WERI-Rb-1 (cell line): ENCODE measurements at regions not wholly inside any gene's neighbourhood (a gene's known extent, or its start where the extent isn't known, plus 50 kb on each side); places are given as distances from the start of the nearest gene placed in this dataset.

Source experiments
- DNase-seq: peaks from one replicate; pipeline ENCODE4 v3.0.0-alpha.2; 2020
- H3K27ac ChIP-seq: fragments of 250-450 bp; sonication (Bioruptor Pico); 2 replicates; pipeline ENCODE4 v1.5.1; 2020; ENCODE audit warnings: mild to moderate bottlenecking, moderate library complexity
- H3K27me3 ChIP-seq: fragments of 250-450 bp; sonication (Bioruptor Pico); 2 replicates; pipeline ENCODE4 v1.5.1; 2021; ENCODE audit warnings: mild to moderate bottlenecking, low read depth, moderate library complexity; ENCODE audit not compliant: insufficient read depth, severe bottlenecking
- H3K36me3 ChIP-seq: fragments of 250-450 bp; sonication (Bioruptor Pico); 2 replicates; pipeline ENCODE4 v1.5.1; 2020; ENCODE audit warnings: mild to moderate bottlenecking, moderate library complexity
- H3K4me3 ChIP-seq: 2 replicates; pipeline ENCODE4 v1.5.1; 2011; ENCODE audit warnings: low read depth, mild to moderate bottlenecking, control low read depth, low read length
- H3K9me3 ChIP-seq: fragments of 250-450 bp; sonication (Bioruptor Pico); 2 replicates; pipeline ENCODE4 v1.5.1; 2021; ENCODE audit warnings: mild to moderate bottlenecking, moderate library complexity; ENCODE audit not compliant: severe bottlenecking
- CTCF ChIP-seq: IDR thresholded peaks from 2 replicates; pipeline ENCODE4 v1.5.1; 2011; ENCODE audit warnings: low read depth, mild to moderate bottlenecking, control low read depth, inconsistent platforms, low read length

- no peak for DNase-seq
- peak overlapping the region; percentile 36; the same call in 1 of the 2 replicates for H3K27ac ChIP-seq
- no peaks in the 10 kb centered on the region for H3K36me3 ChIP-seq
- H3K27me3 ChIP-seq, result no peaks in the 10 kb centered on the region
- no peak for TF ChIP-seq CTCF
- peaks cover 1% of the 10 kb centered on the region for H3K9me3 ChIP-seq
- H3K4me3 ChIP-seq, result no peak overlapping the region
Observed at GRCh38 chr1:36721261-36721660, 238.5 kb upstream of the CSF3R start.

GRCh38 chr1:36717431-36717830 is 234.7 kb upstream of the CSF3R start:
- H3K36me3 ChIP-seq, result no peaks in the 10 kb centered on the region
- H3K27me3 ChIP-seq, result no peaks in the 10 kb centered on the region
- no peak overlapping the region for H3K4me3 ChIP-seq
- peak overlapping the region; percentile 89 for H3K27ac ChIP-seq
- H3K9me3 ChIP-seq, result no peaks in the 10 kb centered on the region
- DNase-seq, result no peak
- no peak for TF ChIP-seq CTCF

GRCh38 chr1:36715797-36716196 is 233.1 kb upstream of the CSF3R start:
- peak; percentile 66 for DNase-seq
- Histone ChIP-seq H3K27ac (peak overlapping the region; percentile 89), H3K36me3 (no peaks in the 10 kb centered on the region), H3K27me3 (no peaks in the 10 kb centered on the region), H3K4me3 (peak overlapping the region; percentile 23), H3K9me3 (no peaks in the 10 kb centered on the region)
- no peak for TF ChIP-seq CTCF

- TF ChIP-seq CTCF, result no peak
- Histone ChIP-seq H3K9me3 (no peaks in the 10 kb centered on the region), H3K4me3 (peak overlapping the region; percentile 17), H3K27me3 (no peaks in the 10 kb centered on the region), H3K27ac (peak overlapping the region; percentile 89; the same call in 1 of the 2 replicates), H3K36me3 (peaks cover under 1% of the 10 kb centered on the region)
- no peak for DNase-seq
Observed at GRCh38 chr1:36714301-36714700, 231.6 kb upstream of the CSF3R start.

GRCh38 chr1:36711480-36711879 is 228.8 kb upstream of the CSF3R start:
- Histone ChIP-seq H3K4me3 (no peak overlapping the region), H3K9me3 (no peaks in the 10 kb centered on the region), H3K36me3 (peaks cover 8% of the 10 kb centered on the region), H3K27ac (peak overlapping the region; percentile 95), H3K27me3 (no peaks in the 10 kb centered on the region)
- DNase-seq, result no peak
- TF ChIP-seq CTCF, result no peak

- TF ChIP-seq CTCF, result no peak
Observed at GRCh38 chr1:36710951-36711350, 228.2 kb upstream of the CSF3R start.

More at GRCh38 chr1:36710951-36711350, 228.2 kb upstream of the CSF3R start:
- Histone ChIP-seq H3K9me3 (no peaks in the 10 kb centered on the region), H3K27ac (peak overlapping the region; percentile 95), H3K4me3 (no peak overlapping the region), H3K27me3 (no peaks in the 10 kb centered on the region), H3K36me3 (peaks cover 8% of the 10 kb centered on the region)
- DNase-seq, result no peak
